Panc1 (cell line): ENCODE measurements at regions not wholly inside any gene's neighbourhood (a gene's known extent, or its start where the extent isn't known, plus 50 kb on each side); places are given as distances from the start of the nearest gene placed in this dataset.

Source experiments
- ATAC-seq: fragments of 200-7000 bp; cut with Tn5 transposase; 2 replicates; pipeline ENCODE4 v1.9.1; 2020; ENCODE audit warnings: mild to moderate bottlenecking, moderate library complexity
- BruUV-seq: library from RNA; stranded (reverse); fragments of 400-500 nt; replicated peaks from 2 replicates; lab custom pipeline; 2021; lab: Mats Ljungman, UMichigan
- CTCF ChIA-PET: fragments of 300-600 bp; sonication (Branson Sonifier 250); formaldehyde crosslinking; loops from one replicate; lab custom pipeline; 2022; ENCODE audit warnings: antibody characterized with exemption; lab: Charles Lee
- POLR2A ChIA-PET: fragments of 300-600 bp; sonication (Branson Sonifier 250); formaldehyde crosslinking; loops from one replicate; lab custom pipeline; 2022; ENCODE audit warnings: antibody characterized with exemption; lab: Charles Lee
- DNase-seq: peaks from one replicate; pipeline ENCODE4 v3.0.0-alpha.2; 2010; ENCODE audit warnings: low read depth, low spot score
- H3K27ac ChIP-seq: 2 replicates; pipeline ENCODE4 v1.5.1; 2011; ENCODE audit warnings: mild to moderate bottlenecking, low read length, inconsistent platforms
- H3K27me3 ChIP-seq: fragments of 200-500 bp; sonication (Bioruptor generic); 2 replicates; pipeline ENCODE4 v1.6.0; 2014; ENCODE audit warnings: low read length, inconsistent platforms; ENCODE audit not compliant: control insufficient read depth, insufficient read depth
- H3K36me3 ChIP-seq: fragments of 200-500 bp; sonication (Bioruptor generic); 2 replicates; pipeline ENCODE4 v1.5.1; 2014; ENCODE audit warnings: inconsistent platforms, mild to moderate bottlenecking, low read length, moderate library complexity; ENCODE audit not compliant: control insufficient read depth, insufficient read depth
- H3K4me1 ChIP-seq: 2 replicates; pipeline ENCODE4 v1.5.1; 2011; ENCODE audit warnings: inconsistent platforms, mild to moderate bottlenecking, low read length, moderate library complexity; ENCODE audit not compliant: control insufficient read depth, insufficient read depth
- H3K4me3 ChIP-seq, 2 experiments: 2 replicates each; pipeline ENCODE4 v1.5.1; 2011 to 2012; ENCODE audit warnings: low read depth in 2 of 2, low read length in 2 of 2, mild to moderate bottlenecking in 2 of 2, inconsistent platforms in 1 of 2, moderate library complexity in 1 of 2
- H3K9me3 ChIP-seq: fragments of 200-500 bp; sonication (Bioruptor generic); 2 replicates; pipeline ENCODE4 v1.5.1; 2014; ENCODE audit warnings: low read depth, mild to moderate bottlenecking, inconsistent platforms, low read length, moderate library complexity; ENCODE audit not compliant: control insufficient read depth, insufficient read depth
- POLR2AphosphoS5 ChIP-seq: IDR thresholded peaks from 2 replicates; pipeline ENCODE4 v1.6.1; 2012; ENCODE audit warnings: mild to moderate bottlenecking, low read depth, low read length, moderate library complexity
- SIN3A ChIP-seq: IDR thresholded peaks from 2 replicates; pipeline ENCODE4 v1.6.1; 2012; ENCODE audit warnings: low read depth, mild to moderate bottlenecking, low read length, moderate library complexity, borderline replicate concordance; ENCODE audit not compliant: insufficient read depth
- TCF7L2 ChIP-seq: IDR thresholded peaks from 2 replicates; pipeline ENCODE4 v1.6.1; 2011; ENCODE audit warnings: mild to moderate bottlenecking, low read depth, low read length, inconsistent platforms
- in situ Hi-C: cut with HindIII; loops from 2 replicates; pipeline ENCODE4 v1.10.0; 2016; ENCODE audit warnings: low sequenced_read_pairs, low pct_unique_long_range_greater_than_20kb
- intact Hi-C: fragments of 100-400 bp; cut with micrococcal nuclease; formaldehyde crosslinking; loops from one replicate; pipeline ENCODE4 v1.10.0; 2022; ENCODE audit not compliant: unreplicated experiment
- TF ChIP-seq, protein P1 (sequence below): fragments of 450-650 bp; IDR thresholded peaks from 2 replicates; pipeline ENCODE4 v1.5.1; 2017; ENCODE audit warnings: mild to moderate bottlenecking
- TF ChIP-seq, protein P2 (sequence below), 2 experiments: IDR thresholded peaks; 2 replicates each; pipeline ENCODE4 v1.6.1; 2011 to 2012; ENCODE audit warnings: low read depth in 2 of 2, control low read depth in 1 of 2, low read length in 1 of 2, mild to moderate bottlenecking in 1 of 2, moderate library complexity in 1 of 2; ENCODE audit not compliant: insufficient read depth in 1 of 2

DNA sequence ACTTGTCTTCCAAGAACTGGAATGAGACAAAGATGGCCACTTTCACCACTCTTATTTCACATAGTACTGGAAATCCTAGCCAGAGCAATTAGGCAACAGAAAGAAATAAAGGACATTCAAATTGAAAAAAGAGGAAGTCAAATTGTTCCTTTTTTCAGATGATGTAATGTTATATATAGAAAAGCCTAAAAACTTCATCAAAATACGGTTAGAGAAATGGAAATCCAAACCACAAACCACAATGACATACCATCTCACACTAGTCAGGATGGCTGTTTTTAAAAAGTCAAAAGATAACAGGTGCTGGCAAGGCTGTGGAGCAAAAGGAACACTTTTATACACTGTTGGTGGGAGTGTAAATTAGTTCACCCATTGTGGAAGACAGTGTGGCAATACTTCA, 113.3 kb upstream of the SPRY2 start:
- CTCF ChIA-PET = no interaction called here
- Histone ChIP-seq H3K27ac (no peak overlapping the region), H3K9me3 (no peaks in the 10 kb centered on the region), H3K36me3 (no peaks in the 10 kb centered on the region), H3K27me3 (no peaks in the 10 kb centered on the region), H3K4me3 (no peak overlapping the region), H3K4me1 (no peaks in the 10 kb centered on the region)
- BruUV-seq = no TSS peak
- TF ChIP-seq TCF7L2 (no peak), POLR2AphosphoS5 (no peak), SIN3A (no peak)
- TF ChIP-seq, protein P1, sequence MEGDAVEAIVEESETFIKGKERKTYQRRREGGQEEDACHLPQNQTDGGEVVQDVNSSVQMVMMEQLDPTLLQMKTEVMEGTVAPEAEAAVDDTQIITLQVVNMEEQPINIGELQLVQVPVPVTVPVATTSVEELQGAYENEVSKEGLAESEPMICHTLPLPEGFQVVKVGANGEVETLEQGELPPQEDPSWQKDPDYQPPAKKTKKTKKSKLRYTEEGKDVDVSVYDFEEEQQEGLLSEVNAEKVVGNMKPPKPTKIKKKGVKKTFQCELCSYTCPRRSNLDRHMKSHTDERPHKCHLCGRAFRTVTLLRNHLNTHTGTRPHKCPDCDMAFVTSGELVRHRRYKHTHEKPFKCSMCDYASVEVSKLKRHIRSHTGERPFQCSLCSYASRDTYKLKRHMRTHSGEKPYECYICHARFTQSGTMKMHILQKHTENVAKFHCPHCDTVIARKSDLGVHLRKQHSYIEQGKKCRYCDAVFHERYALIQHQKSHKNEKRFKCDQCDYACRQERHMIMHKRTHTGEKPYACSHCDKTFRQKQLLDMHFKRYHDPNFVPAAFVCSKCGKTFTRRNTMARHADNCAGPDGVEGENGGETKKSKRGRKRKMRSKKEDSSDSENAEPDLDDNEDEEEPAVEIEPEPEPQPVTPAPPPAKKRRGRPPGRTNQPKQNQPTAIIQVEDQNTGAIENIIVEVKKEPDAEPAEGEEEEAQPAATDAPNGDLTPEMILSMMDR = no peak
- TF ChIP-seq, protein P2, sequence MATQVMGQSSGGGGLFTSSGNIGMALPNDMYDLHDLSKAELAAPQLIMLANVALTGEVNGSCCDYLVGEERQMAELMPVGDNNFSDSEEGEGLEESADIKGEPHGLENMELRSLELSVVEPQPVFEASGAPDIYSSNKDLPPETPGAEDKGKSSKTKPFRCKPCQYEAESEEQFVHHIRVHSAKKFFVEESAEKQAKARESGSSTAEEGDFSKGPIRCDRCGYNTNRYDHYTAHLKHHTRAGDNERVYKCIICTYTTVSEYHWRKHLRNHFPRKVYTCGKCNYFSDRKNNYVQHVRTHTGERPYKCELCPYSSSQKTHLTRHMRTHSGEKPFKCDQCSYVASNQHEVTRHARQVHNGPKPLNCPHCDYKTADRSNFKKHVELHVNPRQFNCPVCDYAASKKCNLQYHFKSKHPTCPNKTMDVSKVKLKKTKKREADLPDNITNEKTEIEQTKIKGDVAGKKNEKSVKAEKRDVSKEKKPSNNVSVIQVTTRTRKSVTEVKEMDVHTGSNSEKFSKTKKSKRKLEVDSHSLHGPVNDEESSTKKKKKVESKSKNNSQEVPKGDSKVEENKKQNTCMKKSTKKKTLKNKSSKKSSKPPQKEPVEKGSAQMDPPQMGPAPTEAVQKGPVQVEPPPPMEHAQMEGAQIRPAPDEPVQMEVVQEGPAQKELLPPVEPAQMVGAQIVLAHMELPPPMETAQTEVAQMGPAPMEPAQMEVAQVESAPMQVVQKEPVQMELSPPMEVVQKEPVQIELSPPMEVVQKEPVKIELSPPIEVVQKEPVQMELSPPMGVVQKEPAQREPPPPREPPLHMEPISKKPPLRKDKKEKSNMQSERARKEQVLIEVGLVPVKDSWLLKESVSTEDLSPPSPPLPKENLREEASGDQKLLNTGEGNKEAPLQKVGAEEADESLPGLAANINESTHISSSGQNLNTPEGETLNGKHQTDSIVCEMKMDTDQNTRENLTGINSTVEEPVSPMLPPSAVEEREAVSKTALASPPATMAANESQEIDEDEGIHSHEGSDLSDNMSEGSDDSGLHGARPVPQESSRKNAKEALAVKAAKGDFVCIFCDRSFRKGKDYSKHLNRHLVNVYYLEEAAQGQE (IDR thresholded peaks at IDR 0.05; ENCODE audit: insufficient read depth in 1 of 2, low read depth in 2 of 2, low read length in 1 of 2) = no peak
- DNase-seq (no peak), ATAC-seq (no peak)
- in situ Hi-C loops = no loop called here
- POLR2A ChIA-PET = no interaction called here
- intact Hi-C loops = no loop called here

DNA sequence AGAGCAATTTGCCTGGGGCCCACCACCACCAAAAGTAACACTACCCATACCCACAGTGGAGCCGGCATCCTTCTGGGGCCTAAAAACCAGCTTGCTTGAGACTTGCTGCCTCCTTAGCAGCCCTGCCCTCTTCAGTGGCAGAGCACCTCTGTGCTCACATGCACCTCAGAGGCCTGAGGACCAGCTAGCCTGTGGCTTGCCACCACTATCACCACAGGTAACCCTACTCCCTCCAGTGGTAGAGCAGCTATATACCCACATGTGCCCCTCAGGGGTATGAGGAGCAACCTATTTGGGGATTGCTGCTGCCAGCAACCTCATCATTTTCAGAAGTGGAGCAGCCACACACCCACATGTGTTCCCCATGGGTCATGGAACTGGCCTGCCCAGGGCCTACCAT, 111.4 kb upstream of the SPRY2 start:
- no peak overlapping the region for H3K4me3 ChIP-seq
- no peak overlapping the region for H3K27ac ChIP-seq
- in situ Hi-C loops (no loop called here), intact Hi-C loops (no loop called here)
- TF ChIP-seq TCF7L2 = no peak
- TF ChIP-seq, protein P1 = no peak
- TF ChIP-seq POLR2AphosphoS5 = no peak
- TF ChIP-seq, protein P2 (IDR thresholded peaks at IDR 0.05; ENCODE audit: insufficient read depth in 1 of 2, low read depth in 2 of 2, low read length in 1 of 2) = no peak
- no peak for DNase-seq
- CTCF ChIA-PET = no interaction called here
- no TSS peak for BruUV-seq
- no peak for ATAC-seq
- POLR2A ChIA-PET = no interaction called here
- no peaks in the 10 kb centered on the region for H3K9me3 ChIP-seq
- H3K4me1 ChIP-seq = no peaks in the 10 kb centered on the region
- no peaks in the 10 kb centered on the region for H3K27me3 ChIP-seq
- no peaks in the 10 kb centered on the region for H3K36me3 ChIP-seq
